Activated naive CD4-positive, alpha-beta T cell treated with anti-CD3 and anti-CD28 coated beads for 36 hours (primary cell): ENCODE measurements at regions not wholly inside any gene's neighbourhood (a gene's known extent, or its start where the extent isn't known, plus 50 kb on each side); places are given as distances from the start of the nearest gene placed in this dataset.

Experiments
- CTCF ChIA-PET: fragments of 350-600 bp; sonication (Branson Sonifier 250); formaldehyde crosslinking; loops from one replicate; lab custom pipeline; 2021; ENCODE audit warnings: antibody characterized with exemption; lab: Charles Lee
- DNase-seq: peaks from one replicate; pipeline ENCODE4 v3.0.0-alpha.2; 2020
- H3K27ac Mint-ChIP-seq: one replicate; pipeline ENCODE4 v1.8.0; 2021; ENCODE audit warnings: mild to moderate bottlenecking, mixed read lengths
- H3K27me3 Mint-ChIP-seq: one replicate; pipeline ENCODE4 v1.8.0; 2021; ENCODE audit warnings: low read depth, mixed read lengths
- H3K36me3 Mint-ChIP-seq: one replicate; pipeline ENCODE4 v1.8.0; 2021; ENCODE audit warnings: low read depth, mixed read lengths
- H3K4me1 Mint-ChIP-seq: one replicate; pipeline ENCODE4 v1.8.0; 2021; ENCODE audit warnings: low read depth, mixed read lengths
- H3K4me3 Mint-ChIP-seq: one replicate; pipeline ENCODE4 v1.8.0; 2021; ENCODE audit warnings: mild to moderate bottlenecking, moderate library complexity, mixed read lengths
- H3K9me3 Mint-ChIP-seq: one replicate; pipeline ENCODE4 v1.8.0; 2021; ENCODE audit warnings: mixed read lengths
- intact Hi-C: fragments of 100-400 bp; cut with micrococcal nuclease; formaldehyde crosslinking; loops from one replicate; pipeline ENCODE4 v1.15.1; 2023

- H3K4me1 Mint-ChIP-seq: no peaks in the 10 kb centered on the region
- CTCF ChIA-PET: no interaction called here
- H3K36me3 Mint-ChIP-seq: no peaks in the 10 kb centered on the region
- intact Hi-C loops: no loop called here
- no peak overlapping the region for H3K4me3 Mint-ChIP-seq
- peaks cover 5% of the 10 kb centered on the region for H3K9me3 Mint-ChIP-seq
- H3K27ac Mint-ChIP-seq: no peak overlapping the region
- no peaks in the 10 kb centered on the region for H3K27me3 Mint-ChIP-seq
- DNase-seq: no peak
Measured at GRCh38 chr4:135277980-135278315, 1076.4 kb upstream of the PABPC4L start.

GRCh38 chr4:135277068-135277979 lies 1075.7 kb upstream of the PABPC4L start:
- CTCF ChIA-PET: no interaction called here

DNA sequence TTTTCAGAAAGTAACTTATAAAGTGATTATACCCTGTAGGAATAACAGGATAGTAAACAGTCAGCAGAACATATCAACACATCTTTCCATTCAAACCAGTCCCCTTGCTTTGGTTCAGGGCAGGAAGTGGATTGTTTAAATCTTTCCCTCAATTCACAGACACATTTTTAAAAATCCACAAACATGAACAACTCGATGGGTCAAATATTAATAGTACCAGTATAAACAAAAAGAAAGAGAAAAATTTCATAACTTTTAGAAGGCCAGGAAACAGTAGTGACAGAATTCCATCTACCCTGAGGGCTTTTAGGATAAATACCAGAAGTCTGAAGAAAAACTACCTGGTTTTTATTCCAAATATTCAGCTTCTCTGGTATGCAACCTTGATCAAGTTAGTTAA lies 1072.8 kb upstream of the PABPC4L start:
- Mint-ChIP-seq H3K9me3 (peaks cover 5% of the 10 kb centered on the region), H3K4me1 (no peaks in the 10 kb centered on the region), H3K27me3 (no peaks in the 10 kb centered on the region), H3K27ac (no peak overlapping the region), H3K4me3 (no peak overlapping the region), H3K36me3 (no peaks in the 10 kb centered on the region)
- intact Hi-C loops: no loop called here
- CTCF ChIA-PET: no interaction called here
- DNase-seq: no peak

More at GRCh38 chr4:135277068-135277979, 1075.7 kb upstream of the PABPC4L start:
- Mint-ChIP-seq H3K4me3 (no peak overlapping the region), H3K4me1 (no peaks in the 10 kb centered on the region), H3K36me3 (no peaks in the 10 kb centered on the region), H3K27ac (no peak overlapping the region), H3K27me3 (no peaks in the 10 kb centered on the region), H3K9me3 (peaks cover 5% of the 10 kb centered on the region)
- intact Hi-C loops: no loop called here
- DNase-seq: no peak

- CTCF ChIA-PET: no interaction called here
- no peaks in the 10 kb centered on the region for H3K4me1 Mint-ChIP-seq
- no peak overlapping the region for H3K27ac Mint-ChIP-seq
- H3K9me3 Mint-ChIP-seq: no peaks in the 10 kb centered on the region
- H3K36me3 Mint-ChIP-seq: no peaks in the 10 kb centered on the region
- intact Hi-C loops: no loop called here
- H3K4me3 Mint-ChIP-seq: no peak overlapping the region
- no peaks in the 10 kb centered on the region for H3K27me3 Mint-ChIP-seq
- DNase-seq: no peak
Measured at GRCh38 chr4:135269125-135269890, 1067.7 kb upstream of the PABPC4L start.

DNA sequence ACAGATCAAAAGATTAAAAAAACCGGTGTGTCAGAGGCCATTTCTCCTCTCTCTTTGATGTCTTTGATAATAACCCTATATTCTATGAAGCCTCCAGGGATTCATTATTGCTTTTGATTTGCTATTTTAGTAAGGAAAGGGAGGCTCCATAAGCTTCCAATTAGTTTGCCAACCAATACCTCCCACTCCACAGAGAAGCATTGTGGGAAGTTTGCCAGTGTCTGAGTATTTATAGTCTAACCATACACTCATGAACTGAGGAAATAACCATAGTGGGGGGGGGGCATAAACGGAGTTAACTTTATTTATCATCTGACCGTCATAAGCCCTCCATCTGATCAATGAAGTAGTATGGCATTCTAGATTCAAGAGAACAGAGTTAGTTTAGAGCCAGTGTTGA lies 1066.8 kb upstream of the PABPC4L start:
- Mint-ChIP-seq H3K4me1 (no peaks in the 10 kb centered on the region), H3K27me3 (no peaks in the 10 kb centered on the region), H3K9me3 (no peaks in the 10 kb centered on the region), H3K36me3 (no peaks in the 10 kb centered on the region), H3K4me3 (no peak overlapping the region), H3K27ac (no peak overlapping the region)
- intact Hi-C loops: no loop called here
- CTCF ChIA-PET: no interaction called here
- DNase-seq: no peak

DNA sequence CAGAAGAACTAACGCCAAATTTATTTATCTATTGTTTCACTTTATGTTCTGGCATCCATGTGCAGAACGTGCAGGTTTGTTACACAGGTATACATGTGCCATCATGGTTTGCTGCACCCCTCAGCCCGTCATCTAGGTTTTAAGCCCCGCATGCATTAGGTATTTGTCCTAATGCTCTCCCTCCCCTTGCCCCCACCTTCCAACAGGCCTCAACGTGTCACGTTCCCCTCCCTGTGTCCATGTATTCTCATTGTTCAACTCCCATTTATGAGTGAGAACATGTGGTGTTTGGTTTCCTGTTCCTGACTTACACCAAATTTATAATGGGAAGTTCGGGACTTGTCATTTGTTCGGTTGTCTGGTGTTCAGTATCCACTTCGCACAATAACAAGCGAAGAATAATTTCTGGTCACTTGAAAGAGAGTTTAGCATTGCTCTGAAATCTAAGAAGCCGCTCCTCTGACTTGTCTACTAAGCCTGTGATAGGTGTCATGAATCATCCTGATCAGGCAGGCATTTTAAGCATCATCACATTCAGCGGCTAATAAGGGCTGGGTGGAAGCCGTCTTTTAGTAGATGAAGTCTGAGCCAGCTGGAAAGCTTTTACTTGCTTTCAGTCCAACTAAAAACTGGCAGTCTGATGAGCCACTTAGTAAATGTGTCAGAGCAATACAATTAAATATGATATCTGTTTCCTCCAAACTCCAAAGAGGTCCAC lies 1065.7 kb upstream of the PABPC4L start:
- no peak overlapping the region for H3K4me3 Mint-ChIP-seq
- intact Hi-C loops: no loop called here
- H3K9me3 Mint-ChIP-seq: no peaks in the 10 kb centered on the region
- H3K27ac Mint-ChIP-seq: no peak overlapping the region
- no peaks in the 10 kb centered on the region for H3K4me1 Mint-ChIP-seq
- H3K27me3 Mint-ChIP-seq: no peaks in the 10 kb centered on the region
- DNase-seq: no peak
- CTCF ChIA-PET: no interaction called here
- no peaks in the 10 kb centered on the region for H3K36me3 Mint-ChIP-seq

DNA sequence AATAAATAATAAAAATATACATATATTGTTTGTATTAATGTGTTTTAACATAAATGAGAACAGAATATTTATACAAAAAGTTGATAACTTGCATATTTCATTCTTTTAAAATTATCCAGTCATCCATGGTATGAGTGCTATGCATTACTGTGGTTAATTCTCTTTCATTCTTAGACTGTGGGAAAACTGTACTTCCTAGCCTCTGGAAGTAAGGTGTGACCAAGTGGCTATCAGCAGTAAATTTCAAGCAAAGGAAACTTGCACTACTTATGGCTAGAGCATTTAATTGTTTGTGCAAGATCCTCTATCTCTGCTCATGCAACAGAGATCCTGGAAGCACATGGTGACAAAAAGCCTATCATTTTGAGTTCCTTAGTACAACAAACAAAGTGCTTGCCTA lies 1054.5 kb upstream of the PABPC4L start:
- H3K4me3 Mint-ChIP-seq: no peak overlapping the region
- no peak for DNase-seq
- H3K4me1 Mint-ChIP-seq: no peaks in the 10 kb centered on the region
- no peaks in the 10 kb centered on the region for H3K27me3 Mint-ChIP-seq
- intact Hi-C loops: no loop called here
- no peaks in the 10 kb centered on the region for H3K36me3 Mint-ChIP-seq
- H3K9me3 Mint-ChIP-seq: peaks cover 2% of the 10 kb centered on the region
- no peak overlapping the region for H3K27ac Mint-ChIP-seq
- CTCF ChIA-PET: no interaction called here

GRCh38 chr4:135250040-135250439 lies 1048.5 kb upstream of the PABPC4L start:
- H3K9me3 Mint-ChIP-seq: no peaks in the 10 kb centered on the region
- H3K4me1 Mint-ChIP-seq: no peaks in the 10 kb centered on the region
- DNase-seq: no peak
- no peaks in the 10 kb centered on the region for H3K27me3 Mint-ChIP-seq
- no peaks in the 10 kb centered on the region for H3K36me3 Mint-ChIP-seq
- CTCF ChIA-PET: no interaction called here
- no peak overlapping the region for H3K4me3 Mint-ChIP-seq
- intact Hi-C loops: no loop called here
- no peak overlapping the region for H3K27ac Mint-ChIP-seq

- no peak for DNase-seq
- intact Hi-C loops: no loop called here
- Mint-ChIP-seq H3K4me3 (no peak overlapping the region), H3K27me3 (no peaks in the 10 kb centered on the region), H3K9me3 (peaks cover 2% of the 10 kb centered on the region), H3K4me1 (no peaks in the 10 kb centered on the region), H3K27ac (no peak overlapping the region), H3K36me3 (no peaks in the 10 kb centered on the region)
- CTCF ChIA-PET: interaction anchor here (0.6 kb wide), 1 partner anchor 376 kb away, joined by 4 read pairs; no protein-coding TSS in a partner anchor
Measured at GRCh38 chr4:135249024-135249423, 1047.4 kb upstream of the PABPC4L start.

DNA sequence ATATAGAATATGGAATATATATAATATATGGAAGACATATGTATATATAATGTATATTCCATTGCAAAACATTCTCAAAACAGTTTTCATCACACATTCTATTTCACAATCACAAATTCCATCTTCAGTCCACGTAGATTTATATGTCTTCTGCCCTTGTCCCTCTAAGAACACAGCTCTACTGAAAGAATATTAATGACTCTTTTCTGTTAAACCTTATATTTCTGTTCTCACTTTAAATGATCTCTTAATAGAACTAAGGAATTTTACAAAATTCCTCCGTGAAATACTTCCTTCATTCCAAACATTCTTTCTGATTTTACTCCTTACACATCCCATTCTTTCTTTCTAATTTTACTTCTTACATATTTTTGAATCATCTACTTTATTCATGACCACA lies 1043.1 kb upstream of the PABPC4L start:
- Mint-ChIP-seq H3K27me3 (no peaks in the 10 kb centered on the region), H3K9me3 (peaks cover 6% of the 10 kb centered on the region), H3K36me3 (no peaks in the 10 kb centered on the region), H3K27ac (no peak overlapping the region), H3K4me3 (no peak overlapping the region), H3K4me1 (no peaks in the 10 kb centered on the region)
- CTCF ChIA-PET: no interaction called here
- no peak for DNase-seq
- intact Hi-C loops: no loop called here

GRCh38 chr4:135244056-135244455 lies 1042.5 kb upstream of the PABPC4L start:
- H3K27ac Mint-ChIP-seq: no peak overlapping the region
- DNase-seq: no peak
- no peak overlapping the region for H3K4me3 Mint-ChIP-seq
- H3K36me3 Mint-ChIP-seq: no peaks in the 10 kb centered on the region
- CTCF ChIA-PET: no interaction called here
- peaks cover 6% of the 10 kb centered on the region for H3K9me3 Mint-ChIP-seq
- no peaks in the 10 kb centered on the region for H3K4me1 Mint-ChIP-seq
- H3K27me3 Mint-ChIP-seq: no peaks in the 10 kb centered on the region
- intact Hi-C loops: no loop called here

DNA sequence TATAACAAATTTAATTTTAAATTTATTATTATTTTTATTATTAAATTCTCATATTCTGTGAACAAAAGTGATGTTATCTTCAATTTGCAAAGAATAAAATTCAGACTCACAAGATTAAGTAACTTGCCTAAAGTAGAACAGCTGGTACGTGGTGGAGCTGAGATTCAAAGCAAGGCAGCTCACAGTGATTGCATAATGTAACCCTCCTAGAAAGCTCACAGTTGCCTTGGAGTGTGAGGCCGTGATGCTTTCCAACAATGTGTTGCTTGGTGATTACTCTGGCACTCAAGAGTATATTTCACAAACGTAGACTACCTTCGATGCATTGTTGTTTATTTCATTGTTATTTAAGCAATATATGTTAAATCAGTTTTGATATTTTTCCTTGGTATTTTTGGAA lies 1039.2 kb upstream of the PABPC4L start:
- Mint-ChIP-seq H3K9me3 (peaks cover 6% of the 10 kb centered on the region), H3K4me1 (no peaks in the 10 kb centered on the region), H3K27me3 (no peaks in the 10 kb centered on the region), H3K4me3 (no peak overlapping the region), H3K27ac (no peak overlapping the region), H3K36me3 (no peaks in the 10 kb centered on the region)
- intact Hi-C loops: no loop called here
- CTCF ChIA-PET: no interaction called here
- no peak for DNase-seq
